Cardiac muscle cell (in vitro differentiated cells and primary cell): ENCODE measurements at regions not wholly inside any gene's neighbourhood (a gene's known extent, or its start where the extent isn't known, plus 50 kb on each side); places are given as distances from the start of the nearest gene placed in this dataset.
"Not testable (repeated sequence)": the region's sequence is repeated elsewhere in the genome, so short reads cannot be mapped to it uniquely, and the experiment has no call there.

Experiments
- DNase-seq, 2 donors: peaks; one replicate each; pipeline versions ENCODE4 v3.0.0 to v3.0.0-alpha.2; 2010 to 2017; ENCODE audit warnings: low read depth in 1 of 2, low spot score in 1 of 2
- H3K27ac ChIP-seq: fragments of 200-600 bp; sonication (generic); 2 replicates; pipeline ENCODE4 v1.5.1; 2016
- H3K27me3 ChIP-seq: fragments of 200-600 bp; sonication (generic); 2 replicates; pipeline ENCODE4 v1.6.0; 2016; ENCODE audit warnings: control low read depth
- H3K36me3 ChIP-seq: fragments of 200-600 bp; sonication (generic); 2 replicates; pipeline ENCODE4 v1.5.1; 2016; ENCODE audit warnings: control low read depth
- H3K4me1 ChIP-seq: fragments of 200-600 bp; sonication (generic); 2 replicates; pipeline ENCODE4 v1.8.1; 2017; ENCODE audit warnings: low read depth, mild to moderate bottlenecking, mixed run types
- H3K4me3 ChIP-seq: fragments of 200-600 bp; sonication (generic); 2 replicates; pipeline ENCODE4 v1.5.1; 2016; ENCODE audit warnings: mild to moderate bottlenecking
- H3K9me3 ChIP-seq: fragments of 200-600 bp; sonication (generic); 2 replicates; pipeline ENCODE4 v1.5.1; 2017; ENCODE audit warnings: low read depth, mild to moderate bottlenecking, control low read depth
- CTCF ChIP-seq: IDR thresholded peaks from 2 replicates; pipeline ENCODE4 v1.5.1; 2012; ENCODE audit warnings: low read depth, mild to moderate bottlenecking, low read length

- no peak for DNase-seq
- H3K36me3 ChIP-seq = no peaks in the 10 kb centered on the region
- H3K4me1 ChIP-seq = no peaks in the 10 kb centered on the region
- no peak overlapping the region for H3K27ac ChIP-seq
- H3K4me3 ChIP-seq = no peak overlapping the region
- TF ChIP-seq CTCF = no peak
- H3K27me3 ChIP-seq = no peaks in the 10 kb centered on the region
- H3K9me3 ChIP-seq = no peaks in the 10 kb centered on the region
Measured at GRCh38 chr18:2150566-2150965, 420.7 kb downstream of the METTL4 start.

- no peak for DNase-seq
- Histone ChIP-seq H3K27ac (no peak overlapping the region), H3K4me1 (no peaks in the 10 kb centered on the region), H3K9me3 (no peaks in the 10 kb centered on the region), H3K4me3 (no peak overlapping the region), H3K27me3 (no peaks in the 10 kb centered on the region), H3K36me3 (no peaks in the 10 kb centered on the region)
- no peak for TF ChIP-seq CTCF
Measured at GRCh38 chr18:2154278-2154677, 417.0 kb downstream of the METTL4 start.

GRCh38 chr18:2164644-2165550 is 406.4 kb downstream of the METTL4 start:
- no peak for DNase-seq
- Histone ChIP-seq H3K27me3 (no peaks in the 10 kb centered on the region), H3K36me3 (no peaks in the 10 kb centered on the region), H3K4me3 (no peak overlapping the region), H3K9me3 (no peaks in the 10 kb centered on the region), H3K4me1 (no peaks in the 10 kb centered on the region), H3K27ac (no peak overlapping the region)
- no peak for TF ChIP-seq CTCF

GRCh38 chr18:2166876-2167275 is 404.4 kb downstream of the METTL4 start:
- DNase-seq, H3K36me3 ChIP-seq, H3K9me3 ChIP-seq, H3K4me1 ChIP-seq, H3K4me3 ChIP-seq, H3K27ac ChIP-seq, H3K27me3 ChIP-seq: not testable (repeated sequence)

GRCh38 chr18:2168022-2168421 is 403.3 kb downstream of the METTL4 start:
- TF ChIP-seq CTCF = no peak
- no peaks in the 10 kb centered on the region for H3K4me1 ChIP-seq
- no peaks in the 10 kb centered on the region for H3K9me3 ChIP-seq
- no peaks in the 10 kb centered on the region for H3K36me3 ChIP-seq
- H3K27ac ChIP-seq = no peak overlapping the region
- no peak for DNase-seq
- no peaks in the 10 kb centered on the region for H3K27me3 ChIP-seq
- no peak overlapping the region for H3K4me3 ChIP-seq

- no peaks in the 10 kb centered on the region for H3K9me3 ChIP-seq
- H3K4me1 ChIP-seq = no peaks in the 10 kb centered on the region
- H3K36me3 ChIP-seq = no peaks in the 10 kb centered on the region
- no peak for DNase-seq
- TF ChIP-seq CTCF = no peak
- no peak overlapping the region for H3K4me3 ChIP-seq
- H3K27me3 ChIP-seq = no peaks in the 10 kb centered on the region
- H3K27ac ChIP-seq = no peak overlapping the region
Measured at GRCh38 chr18:2169656-2170055, 401.6 kb downstream of the METTL4 start.
